ENCODE measurements at regions not wholly inside any gene's neighbourhood (a gene's known extent, or its start where the extent isn't known, plus 50 kb on each side); places are given as distances from the start of the nearest gene placed in this dataset.

DNA sequence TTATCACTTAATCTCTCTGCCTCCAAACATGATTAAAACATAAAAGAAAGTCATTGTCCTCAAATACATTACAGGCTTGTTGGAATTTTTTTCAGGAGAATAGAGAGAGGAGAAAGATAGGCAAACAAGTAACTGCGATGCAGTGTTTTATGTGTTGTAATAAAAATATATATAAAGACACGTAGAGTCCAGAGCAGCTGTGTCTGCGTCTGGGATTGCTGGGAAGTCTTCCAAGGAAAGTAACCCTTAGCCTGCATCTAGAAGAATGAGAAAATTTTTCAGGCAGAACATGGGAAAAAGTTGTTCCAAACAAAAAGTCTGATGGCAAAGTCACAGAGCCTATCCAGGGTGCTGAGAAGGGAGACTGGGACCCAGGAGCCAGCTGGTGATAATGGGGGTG is 91.8 kb upstream of the ST6GAL2 start:
- ChIA-PET POLR2A (ENCODE audit: unreplicated experiment) (no interaction called here), CTCF (no interaction called here)
- H3K9me3 ChIP-seq (ENCODE audit: insufficient read depth, low read depth): no peaks in the 10 kb centered on the region
- no peaks in the 10 kb centered on the region for H3K9me2 ChIP-seq (ENCODE audit: insufficient read depth)
- no peak overlapping the region for H3K27ac ChIP-seq
- intact Hi-C loops (cut with micrococcal nuclease; ENCODE audit: unreplicated experiment): no loop called here
- no peaks in the 10 kb centered on the region for H3K4me1 ChIP-seq (replicated peaks; ENCODE audit: insufficient read depth)
- no peaks in the 10 kb centered on the region; the same call in 1 of the 2 replicates for H3K27me3 ChIP-seq (ENCODE audit: insufficient read depth, low read depth)
- H3K4me3 ChIP-seq: no peak overlapping the region
- no TSS peak for BruUV-seq (replicated peaks)
- no peak for DNase-seq
- no peak overlapping the region for H3K4me2 ChIP-seq
- no peaks in the 10 kb centered on the region for H3K79me2 ChIP-seq (ENCODE audit: low read depth)
- H4K20me1 ChIP-seq (ENCODE audit: insufficient read depth): no peaks in the 10 kb centered on the region
- no peaks in the 10 kb centered on the region for H3F3A ChIP-seq (ENCODE audit: insufficient read depth, low read depth)
- no peak for TF ChIP-seq EZH2 (IDR thresholded peaks at IDR 0.05; ENCODE audit: low read depth)
- no peak for TF ChIP-seq CTCF (conservative IDR thresholded peaks at IDR 0.05)
- H3K36me3 ChIP-seq (ENCODE audit: low read depth): no peaks in the 10 kb centered on the region
- no peak overlapping the region for H2AFZ ChIP-seq

GRCh38 chr2:106978647-106979046 is 92.7 kb upstream of the ST6GAL2 start:
- Histone ChIP-seq H3F3A (ENCODE audit: insufficient read depth, low read depth) (no peaks in the 10 kb centered on the region), H3K9me3 (ENCODE audit: insufficient read depth, low read depth) (no peaks in the 10 kb centered on the region), H3K4me2 (no peak overlapping the region), H3K4me3 (no peak overlapping the region), H2AFZ (no peak overlapping the region), H4K20me1 (ENCODE audit: insufficient read depth) (no peaks in the 10 kb centered on the region), H3K79me2 (ENCODE audit: low read depth) (no peaks in the 10 kb centered on the region), H3K4me1 (replicated peaks; ENCODE audit: insufficient read depth) (no peaks in the 10 kb centered on the region), H3K9me2 (ENCODE audit: insufficient read depth) (no peaks in the 10 kb centered on the region), H3K27me3 (ENCODE audit: insufficient read depth, low read depth) (no peaks in the 10 kb centered on the region; the same call in 1 of the 2 replicates), H3K27ac (no peak overlapping the region), H3K36me3 (ENCODE audit: low read depth) (no peaks in the 10 kb centered on the region)
- POLR2A ChIA-PET (ENCODE audit: unreplicated experiment): no interaction called here
- CTCF ChIA-PET: no interaction called here
- no peak for DNase-seq
- TF ChIP-seq EZH2 (IDR thresholded peaks at IDR 0.05; ENCODE audit: low read depth): no peak
- no peak for TF ChIP-seq CTCF (conservative IDR thresholded peaks at IDR 0.05)
- intact Hi-C loops (cut with micrococcal nuclease; ENCODE audit: unreplicated experiment): no loop called here
- BruUV-seq (replicated peaks): no TSS peak

GRCh38 chr2:106981491-106981890 is 95.5 kb upstream of the ST6GAL2 start:
- H3K9me2 ChIP-seq (ENCODE audit: insufficient read depth): no peaks in the 10 kb centered on the region
- H3K4me1 ChIP-seq (replicated peaks; ENCODE audit: insufficient read depth): no peaks in the 10 kb centered on the region
- BruUV-seq (replicated peaks): no TSS peak
- ChIA-PET POLR2A (ENCODE audit: unreplicated experiment) (no interaction called here), CTCF (no interaction called here)
- no peak for TF ChIP-seq CTCF (conservative IDR thresholded peaks at IDR 0.05)
- no peak for TF ChIP-seq EZH2 (IDR thresholded peaks at IDR 0.05; ENCODE audit: low read depth)
- no peaks in the 10 kb centered on the region; the same call in 1 of the 2 replicates for H3K27me3 ChIP-seq (ENCODE audit: insufficient read depth, low read depth)
- H3K4me2 ChIP-seq: no peak overlapping the region
- DNase-seq: no peak
- intact Hi-C loops (cut with micrococcal nuclease; ENCODE audit: unreplicated experiment): no loop called here
- H3K36me3 ChIP-seq (ENCODE audit: low read depth): no peaks in the 10 kb centered on the region
- no peak overlapping the region for H2AFZ ChIP-seq
- H3K27ac ChIP-seq: no peak overlapping the region
- H3K9me3 ChIP-seq (ENCODE audit: insufficient read depth, low read depth): no peaks in the 10 kb centered on the region
- H3F3A ChIP-seq (ENCODE audit: insufficient read depth, low read depth): no peaks in the 10 kb centered on the region
- H4K20me1 ChIP-seq (ENCODE audit: insufficient read depth): no peaks in the 10 kb centered on the region
- H3K79me2 ChIP-seq (ENCODE audit: low read depth): no peaks in the 10 kb centered on the region
- H3K4me3 ChIP-seq: no peak overlapping the region
